GM10266 (cell line): ENCODE measurements at regions not wholly inside any gene's neighbourhood (a gene's known extent, or its start where the extent isn't known, plus 50 kb on each side); places are given as distances from the start of the nearest gene placed in this dataset.

Experiments
- DNase-seq: peaks from one replicate; pipeline ENCODE4 v3.0.0; 2012; ENCODE audit errors: extremely low spot score
- CTCF ChIP-seq: IDR thresholded peaks from 2 replicates; pipeline ENCODE4 v1.5.1; 2012; ENCODE audit warnings: mild to moderate bottlenecking, low read depth; ENCODE audit not compliant: control insufficient read depth, insufficient read depth; ENCODE audit errors: missing control alignments

GRCh38 chr18:73992242-73993022 lies 155.2 kb downstream of the FBXO15 start:
- DNase-seq = no peak
- no peak for TF ChIP-seq CTCF

- no peak for TF ChIP-seq CTCF
- no peak for DNase-seq
Measured at GRCh38 chr18:73991570-73991969, 156.1 kb downstream of the FBXO15 start.

- DNase-seq = no peak
- no peak for TF ChIP-seq CTCF
Measured at GRCh38 chr18:73990258-73990657, 157.4 kb downstream of the FBXO15 start.

- DNase-seq = no peak
- no peak for TF ChIP-seq CTCF
Measured at GRCh38 chr18:73987247-73987980, 160.2 kb downstream of the FBXO15 start.

GRCh38 chr18:73986711-73987110 lies 160.9 kb downstream of the FBXO15 start:
- TF ChIP-seq CTCF = no peak
- DNase-seq = no peak

- no peak for DNase-seq
- no peak for TF ChIP-seq CTCF
Measured at GRCh38 chr18:73985855-73986625, 161.6 kb downstream of the FBXO15 start.
